A673 (cell line): ENCODE measurements at regions not wholly inside any gene's neighbourhood (a gene's known extent, or its start where the extent isn't known, plus 50 kb on each side); places are given as distances from the start of the nearest gene placed in this dataset.

ENCODE experiments used
- CTCF ChIP-seq: fragments of 300-800, 200-600 bp; sonication (generic); conservative IDR thresholded peaks from 2 replicates; pipeline ENCODE4 v1.5.1; 2017; ENCODE audit warnings: low read depth, mild to moderate bottlenecking, antibody characterized with exemption, low read length, moderate library complexity, mixed read lengths
- EZH2 ChIP-seq: fragments of 200-600 bp; sonication (generic); IDR thresholded peaks from 2 replicates; pipeline ENCODE4 v1.6.1; 2017; ENCODE audit warnings: borderline replicate concordance, low read depth, mild to moderate bottlenecking, mixed read lengths, antibody characterized with exemption, low read length; ENCODE audit not compliant: poor library complexity, severe bottlenecking

GRCh38 chr1:75672108-75672507 lies 52.4 kb upstream of the ACADM start:
- no peak for TF ChIP-seq CTCF
- no peak for TF ChIP-seq EZH2
